ENCODE measurements at regions not wholly inside any gene's neighbourhood (a gene's known extent, or its start where the extent isn't known, plus 50 kb on each side); places are given as distances from the start of the nearest gene placed in this dataset.

DNA sequence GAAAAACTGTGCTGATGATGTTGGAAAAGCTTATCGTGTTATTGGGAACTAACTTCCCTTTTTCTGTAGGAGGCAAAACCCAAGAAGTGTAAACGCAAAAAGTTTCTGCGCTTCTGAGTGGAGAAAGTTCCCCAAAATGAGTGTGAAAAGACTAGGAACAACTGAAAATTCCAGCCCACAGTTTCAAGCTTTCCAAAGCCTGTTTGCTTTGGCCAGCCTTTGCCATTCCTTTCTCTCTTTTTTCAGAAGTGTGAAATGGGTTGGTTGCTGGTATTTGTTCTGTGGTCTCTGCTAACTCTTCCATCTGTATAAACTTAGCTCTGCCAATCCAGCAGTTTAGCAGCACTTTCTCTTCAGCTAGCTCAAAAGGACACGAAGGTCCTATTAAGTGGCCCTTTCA is 491.3 kb downstream of the MAFB start:
- Mint-ChIP-seq H3K36me3 (ENCODE audit: low read depth) (no peaks in the 10 kb centered on the region), H3K4me3 (ENCODE audit: unreplicated experiment) (peak overlapping the region; percentile 59), H3K27ac (ENCODE audit: unreplicated experiment) (peak overlapping the region; percentile 89), H3K27me3 (ENCODE audit: low read depth) (peaks cover 7% of the 10 kb centered on the region), H3K4me1 (ENCODE audit: low read depth) (peaks cover 37% of the 10 kb centered on the region), H3K9me3 (ENCODE audit: low read depth) (no peaks in the 10 kb centered on the region)
- DNase-seq (ENCODE audit: low spot score): no peak
- TF ChIP-seq CTCF (IDR thresholded peaks at IDR 0.05): no peak

- TF ChIP-seq CTCF (IDR thresholded peaks at IDR 0.05): no peak
- H3K4me1 Mint-ChIP-seq (ENCODE audit: low read depth): peaks cover 44% of the 10 kb centered on the region
- peaks cover 4% of the 10 kb centered on the region for H3K27me3 Mint-ChIP-seq (ENCODE audit: low read depth)
- DNase-seq (ENCODE audit: low spot score): no peak
- H3K36me3 Mint-ChIP-seq (ENCODE audit: low read depth): no peaks in the 10 kb centered on the region
- H3K9me3 Mint-ChIP-seq (ENCODE audit: low read depth): no peaks in the 10 kb centered on the region
- peak overlapping the region; percentile 89 for H3K27ac Mint-ChIP-seq (ENCODE audit: unreplicated experiment)
- peak overlapping the region; percentile 33 for H3K4me3 Mint-ChIP-seq (ENCODE audit: unreplicated experiment)
These were observed 492.1 kb downstream of the MAFB start for GRCh38 chr20:40196846-40197436.

DNA sequence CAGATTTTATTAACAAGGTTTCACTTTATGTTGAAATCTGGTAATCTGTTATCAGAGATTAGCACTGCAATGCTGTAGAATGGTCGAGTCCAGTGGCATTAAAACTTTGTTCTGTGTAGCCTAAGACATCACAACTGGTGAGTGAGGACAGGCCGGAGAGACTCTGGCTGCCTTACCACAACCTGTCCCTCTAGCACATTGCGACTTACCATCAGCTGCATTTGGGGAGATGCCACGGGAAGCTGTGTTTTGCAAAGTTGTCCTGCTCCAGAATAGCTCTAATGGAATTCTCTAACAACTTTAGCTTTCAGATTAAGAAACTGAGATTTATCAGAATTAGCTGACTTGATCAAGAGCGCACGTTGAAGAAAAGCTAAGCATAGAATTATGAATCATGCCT is 493.3 kb downstream of the MAFB start:
- H3K27me3 Mint-ChIP-seq (ENCODE audit: low read depth): no peaks in the 10 kb centered on the region
- H3K36me3 Mint-ChIP-seq (ENCODE audit: low read depth): no peaks in the 10 kb centered on the region
- H3K4me1 Mint-ChIP-seq (ENCODE audit: low read depth): peaks cover 56% of the 10 kb centered on the region
- no peak for DNase-seq (ENCODE audit: low spot score)
- no peak for TF ChIP-seq CTCF (IDR thresholded peaks at IDR 0.05)
- no peak overlapping the region for H3K27ac Mint-ChIP-seq (ENCODE audit: unreplicated experiment)
- H3K9me3 Mint-ChIP-seq (ENCODE audit: low read depth): no peaks in the 10 kb centered on the region
- H3K4me3 Mint-ChIP-seq (ENCODE audit: unreplicated experiment): no peak overlapping the region

DNA sequence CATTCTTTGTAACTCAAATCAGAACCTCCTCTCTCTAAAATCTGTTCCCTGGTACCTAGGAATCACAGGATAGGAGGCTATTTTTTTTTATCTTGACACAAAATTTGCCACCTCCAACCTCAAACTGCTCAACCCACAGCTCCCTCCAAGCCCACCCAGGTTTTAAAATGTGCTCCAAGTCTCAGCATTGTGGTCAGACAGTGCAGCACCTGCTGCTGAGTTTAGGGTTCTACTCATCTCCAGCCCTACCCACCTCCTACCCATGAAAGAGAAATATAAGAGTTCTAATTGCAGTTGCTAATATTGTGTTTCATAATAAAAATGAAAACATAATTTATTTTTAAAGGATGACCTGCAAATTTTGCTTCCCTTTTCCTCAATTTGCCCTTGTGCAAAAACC is 496.5 kb downstream of the MAFB start:
- Mint-ChIP-seq H3K4me3 (ENCODE audit: unreplicated experiment) (no peak overlapping the region), H3K4me1 (ENCODE audit: low read depth) (peaks cover 51% of the 10 kb centered on the region), H3K27me3 (ENCODE audit: low read depth) (no peaks in the 10 kb centered on the region), H3K27ac (ENCODE audit: unreplicated experiment) (no peak overlapping the region), H3K9me3 (ENCODE audit: low read depth) (no peaks in the 10 kb centered on the region), H3K36me3 (ENCODE audit: low read depth) (no peaks in the 10 kb centered on the region)
- no peak for DNase-seq (ENCODE audit: low spot score)
- no peak for TF ChIP-seq CTCF (IDR thresholded peaks at IDR 0.05)

GRCh38 chr20:40192081-40192480 is 497.0 kb downstream of the MAFB start:
- Mint-ChIP-seq H3K4me3 (ENCODE audit: unreplicated experiment) (no peak overlapping the region), H3K27ac (ENCODE audit: unreplicated experiment) (no peak overlapping the region), H3K9me3 (ENCODE audit: low read depth) (no peaks in the 10 kb centered on the region), H3K4me1 (ENCODE audit: low read depth) (peaks cover 47% of the 10 kb centered on the region), H3K27me3 (ENCODE audit: low read depth) (no peaks in the 10 kb centered on the region), H3K36me3 (ENCODE audit: low read depth) (no peaks in the 10 kb centered on the region)
- TF ChIP-seq CTCF (IDR thresholded peaks at IDR 0.05): no peak
- DNase-seq (ENCODE audit: low spot score): no peak

Data from chondrocyte (in vitro differentiated cells).